MCF 10A (cell line): ENCODE measurements at regions not wholly inside any gene's neighbourhood (a gene's known extent, or its start where the extent isn't known, plus 50 kb on each side); places are given as distances from the start of the nearest gene placed in this dataset.

Experiments used
- BruUV-seq: library from RNA; stranded (reverse); fragments of 400-500 nt; replicated peaks from 2 replicates; lab custom pipeline; 2021; lab: Mats Ljungman, UMichigan
- CTCF ChIA-PET: fragments of 300-600 bp; sonication (Branson Sonifier 250); formaldehyde crosslinking; extraction: SDS; loops from one replicate; lab custom pipeline; 2021; ENCODE audit warnings: antibody characterized with exemption, inconsistent platforms; lab: Yijun Ruan, JAX
- POLR2A ChIA-PET: fragments of 300-600, 350-650 bp; sonication (Branson Sonifier 250); formaldehyde crosslinking; extraction: SDS; loops from one replicate; lab custom pipeline; 2020; ENCODE audit warnings: antibody characterized with exemption, inconsistent platforms; lab: Yijun Ruan, JAX
- DNase-seq: peaks from one replicate; pipeline ENCODE4 v3.0.0-alpha.2; 2018; ENCODE audit not compliant: unreplicated experiment
- H3K27ac Mint-ChIP-seq: one replicate; pipeline ENCODE4 v1.8.0; 2022; ENCODE audit warnings: mild to moderate bottlenecking, low read depth, mixed read lengths; ENCODE audit not compliant: unreplicated experiment
- H3K27me3 Mint-ChIP-seq: one replicate; pipeline ENCODE4 v1.8.0; 2022; ENCODE audit warnings: mixed read lengths; ENCODE audit not compliant: insufficient read depth, unreplicated experiment
- H3K36me3 Mint-ChIP-seq: one replicate; pipeline ENCODE4 v1.8.0; 2022; ENCODE audit warnings: mild to moderate bottlenecking, moderate library complexity, mixed read lengths; ENCODE audit not compliant: insufficient read depth, unreplicated experiment
- H3K4me1 Mint-ChIP-seq: one replicate; pipeline ENCODE4 v1.8.0; 2022; ENCODE audit warnings: mixed read lengths; ENCODE audit not compliant: insufficient read depth, unreplicated experiment
- H3K4me3 Mint-ChIP-seq: one replicate; pipeline ENCODE4 v1.8.0; 2022; ENCODE audit warnings: mild to moderate bottlenecking, moderate library complexity, mixed read lengths; ENCODE audit not compliant: unreplicated experiment
- H3K9me3 Mint-ChIP-seq: one replicate; pipeline ENCODE4 v1.8.0; 2022; ENCODE audit warnings: mixed read lengths; ENCODE audit not compliant: unreplicated experiment
- CTCF ChIP-seq: fragments of 200-600 bp; IDR thresholded peaks from one replicate; pipeline ENCODE4 v1.8.0; 2022; ENCODE audit warnings: antibody characterized with exemption, mild to moderate bottlenecking; ENCODE audit not compliant: unreplicated experiment
- intact Hi-C: fragments of 100-400 bp; cut with micrococcal nuclease; formaldehyde crosslinking; loops from 2 replicates; pipeline ENCODE4 v1.14.1; 2022

- intact Hi-C loops = no loop called here
- Mint-ChIP-seq H3K4me1 (no peaks in the 10 kb centered on the region), H3K4me3 (no peak overlapping the region), H3K27ac (no peak overlapping the region), H3K36me3 (no peaks in the 10 kb centered on the region), H3K27me3 (no peaks in the 10 kb centered on the region), H3K9me3 (peaks cover 8% of the 10 kb centered on the region)
- BruUV-seq = no TSS peak
- CTCF ChIA-PET = no interaction called here
- DNase-seq = no peak
- no peak for TF ChIP-seq CTCF
- POLR2A ChIA-PET = interaction anchor here (0.7 kb wide), 1 partner anchor 136 kb away, joined by 3 read pairs; no protein-coding TSS in a partner anchor
Observed at GRCh38 chr4:18155067-18156041, 133.8 kb upstream of the LCORL start.

GRCh38 chr4:18138076-18138665 lies 116.6 kb upstream of the LCORL start:
- POLR2A ChIA-PET = no interaction called here
- no peak for TF ChIP-seq CTCF

GRCh38 chr4:18134111-18134510 lies 112.6 kb upstream of the LCORL start:
- ChIA-PET POLR2A (no interaction called here), CTCF (no interaction called here)
- no TSS peak for BruUV-seq
- no peak overlapping the region for H3K27ac Mint-ChIP-seq
- peaks cover 8% of the 10 kb centered on the region for H3K9me3 Mint-ChIP-seq
- no peaks in the 10 kb centered on the region for H3K4me1 Mint-ChIP-seq
- intact Hi-C loops = no loop called here
- H3K4me3 Mint-ChIP-seq = no peak overlapping the region
- H3K36me3 Mint-ChIP-seq = no peaks in the 10 kb centered on the region
- TF ChIP-seq CTCF = no peak
- H3K27me3 Mint-ChIP-seq = no peaks in the 10 kb centered on the region
- DNase-seq = no peak

More at GRCh38 chr4:18138076-18138665, 116.6 kb upstream of the LCORL start:
- intact Hi-C loops = no loop called here
- DNase-seq = no peak
- Mint-ChIP-seq H3K27me3 (no peaks in the 10 kb centered on the region), H3K4me3 (no peak overlapping the region), H3K36me3 (no peaks in the 10 kb centered on the region), H3K9me3 (peaks cover 8% of the 10 kb centered on the region), H3K4me1 (no peaks in the 10 kb centered on the region), H3K27ac (no peak overlapping the region)
- BruUV-seq = no TSS peak
- CTCF ChIA-PET = interaction anchor here (0.5 to 0.6 kb wide), 2 partner anchors 84 to 310 kb away, joined by 3 to 5 read pairs; no protein-coding TSS in a partner anchor

- POLR2A ChIA-PET = no interaction called here
- peaks cover 11% of the 10 kb centered on the region for H3K4me1 Mint-ChIP-seq
- intact Hi-C loops = no loop called here
- H3K36me3 Mint-ChIP-seq = no peaks in the 10 kb centered on the region
- H3K27me3 Mint-ChIP-seq = no peaks in the 10 kb centered on the region
- DNase-seq = no peak
- H3K4me3 Mint-ChIP-seq = no peak overlapping the region
- no peak overlapping the region for H3K27ac Mint-ChIP-seq
- BruUV-seq = no TSS peak
- TF ChIP-seq CTCF = no peak
- no peaks in the 10 kb centered on the region for H3K9me3 Mint-ChIP-seq
- CTCF ChIA-PET = no interaction called here
Observed at GRCh38 chr4:18130256-18130655, 108.7 kb upstream of the LCORL start.
